Stimulated activated CD8-positive, alpha-beta memory T cell treated with anti-CD3 and anti-CD28 coated beads, Interleukin-15, amount 100 ng/mL, for 48 hours (primary cell): ENCODE measurements at regions not wholly inside any gene's neighbourhood (a gene's known extent, or its start where the extent isn't known, plus 50 kb on each side); places are given as distances from the start of the nearest gene placed in this dataset.

ENCODE experiments used
- DNase-seq, 2 donors: peaks; one replicate each; pipeline ENCODE4 v3.0.0-alpha.2; 2020; ENCODE audit warnings: low read depth in 2 of 2

DNA sequence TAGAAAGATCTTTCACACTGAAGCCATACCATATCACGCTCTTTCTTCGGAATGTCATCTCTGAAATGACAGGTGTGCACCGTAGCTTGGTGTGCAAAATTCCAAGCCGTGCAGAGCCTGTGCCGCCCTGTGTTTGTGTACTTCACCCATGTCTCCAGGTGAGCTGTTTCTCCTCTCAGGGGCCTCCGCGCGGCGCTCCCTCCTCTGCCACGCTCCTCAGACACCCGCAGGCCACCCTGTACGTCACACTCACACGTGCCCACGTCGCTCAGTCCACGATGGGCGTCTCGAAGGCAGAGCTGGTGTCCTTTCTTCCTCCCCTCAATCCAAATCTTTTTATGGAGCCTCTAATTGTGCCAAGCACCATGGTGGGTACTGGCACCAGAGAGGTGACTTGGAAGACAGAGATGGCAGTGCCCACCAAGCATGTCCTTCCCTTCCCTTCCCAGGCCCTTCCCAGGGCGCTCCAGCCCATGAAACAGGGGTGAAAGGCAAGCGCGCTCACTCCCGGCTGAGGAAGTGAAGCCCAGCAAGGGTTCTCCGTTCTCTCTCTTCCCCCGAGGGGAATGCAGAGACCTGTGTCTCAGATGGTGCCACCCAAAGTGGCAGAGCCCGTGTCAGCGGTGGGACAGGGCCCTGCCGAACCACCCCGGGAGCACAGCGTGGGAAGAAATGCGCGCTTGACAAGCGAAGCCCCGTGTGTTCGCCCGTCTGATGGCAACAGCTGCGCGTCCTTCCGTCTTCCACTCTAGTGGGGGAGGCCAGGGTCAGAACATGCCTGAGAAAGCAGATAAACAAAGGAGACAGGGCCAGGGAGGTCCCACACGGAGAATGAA is 292.5 kb upstream of the SHH start:
- DNase-seq = no peak

DNA sequence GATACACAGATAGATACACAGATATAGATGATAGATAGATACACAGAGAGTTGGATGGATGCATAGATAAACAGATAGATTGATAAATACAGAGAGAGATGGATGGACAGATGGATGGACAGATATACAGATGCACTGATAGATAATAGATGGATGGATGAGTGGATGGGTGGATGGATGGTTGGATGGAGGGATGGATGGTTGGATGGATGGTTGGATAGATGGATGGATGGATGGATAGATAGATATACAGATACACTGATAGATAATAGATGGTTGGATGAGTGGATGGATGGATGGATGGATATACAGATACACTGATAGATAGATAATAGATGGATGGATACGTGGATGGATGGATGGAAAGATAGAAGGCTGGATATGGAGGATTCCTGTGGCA is 290.0 kb upstream of the SHH start:
- DNase-seq = no peak

DNA sequence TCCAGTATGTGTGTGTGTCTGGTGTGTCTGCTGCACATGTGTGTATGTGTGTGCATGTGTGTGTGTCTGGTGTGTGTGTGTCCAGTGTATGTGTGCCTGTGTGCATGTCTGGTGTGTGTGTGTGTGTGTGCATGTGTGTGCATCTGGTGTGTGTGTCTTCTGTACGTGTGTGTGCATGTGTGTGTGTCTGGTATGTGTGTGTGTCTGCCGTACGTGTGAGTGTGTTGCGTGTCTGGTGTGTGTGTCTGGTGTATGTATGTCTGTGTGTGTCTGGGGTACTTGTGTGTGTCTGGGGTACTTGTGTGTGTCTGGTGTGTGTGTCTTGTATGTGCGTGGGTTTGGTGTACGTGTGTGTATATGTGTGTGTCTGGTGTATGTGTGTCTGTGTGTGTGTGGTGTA is 289.1 kb upstream of the SHH start:
- no peak for DNase-seq

DNA sequence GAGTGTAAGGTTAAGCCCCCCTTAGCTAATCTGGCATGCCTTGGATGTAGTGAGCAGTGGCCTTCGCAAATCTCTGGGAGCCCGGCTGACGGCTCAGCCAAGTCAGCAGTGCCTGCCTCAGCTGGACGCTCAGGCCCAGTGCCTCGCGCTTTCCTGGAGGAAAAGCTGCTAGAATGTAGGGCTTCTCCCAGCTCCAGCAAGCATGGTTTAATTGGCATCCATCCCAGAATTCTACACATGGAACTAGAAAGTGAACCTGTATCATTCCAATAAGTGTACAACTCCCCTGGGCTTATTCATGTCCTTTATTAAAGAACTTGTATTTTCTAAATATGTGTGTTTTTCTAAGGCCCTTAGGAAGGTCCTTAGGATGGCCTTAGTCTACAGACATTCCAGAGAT is 287.8 kb upstream of the SHH start:
- DNase-seq = no peak

DNA sequence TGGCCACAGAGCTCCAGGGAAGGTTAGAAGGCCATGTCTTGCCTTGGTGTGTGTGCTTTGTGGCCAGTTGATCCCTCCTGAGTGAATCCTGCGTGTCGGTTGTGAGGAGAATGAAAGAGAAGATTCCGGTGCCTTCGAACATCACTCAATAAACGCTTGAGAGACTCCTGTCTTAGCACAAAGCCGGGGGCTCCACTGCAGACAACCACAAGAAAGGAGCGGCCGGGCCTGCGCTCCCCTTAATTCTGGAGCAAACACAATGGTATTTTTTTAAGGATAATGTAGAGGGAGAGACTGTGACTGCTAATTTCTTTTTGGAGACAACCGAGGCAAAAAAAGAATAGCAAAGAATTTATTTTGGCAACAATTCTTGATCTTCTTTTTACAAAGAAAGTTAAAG is 286.8 kb upstream of the SHH start:
- DNase-seq = no peak

DNA sequence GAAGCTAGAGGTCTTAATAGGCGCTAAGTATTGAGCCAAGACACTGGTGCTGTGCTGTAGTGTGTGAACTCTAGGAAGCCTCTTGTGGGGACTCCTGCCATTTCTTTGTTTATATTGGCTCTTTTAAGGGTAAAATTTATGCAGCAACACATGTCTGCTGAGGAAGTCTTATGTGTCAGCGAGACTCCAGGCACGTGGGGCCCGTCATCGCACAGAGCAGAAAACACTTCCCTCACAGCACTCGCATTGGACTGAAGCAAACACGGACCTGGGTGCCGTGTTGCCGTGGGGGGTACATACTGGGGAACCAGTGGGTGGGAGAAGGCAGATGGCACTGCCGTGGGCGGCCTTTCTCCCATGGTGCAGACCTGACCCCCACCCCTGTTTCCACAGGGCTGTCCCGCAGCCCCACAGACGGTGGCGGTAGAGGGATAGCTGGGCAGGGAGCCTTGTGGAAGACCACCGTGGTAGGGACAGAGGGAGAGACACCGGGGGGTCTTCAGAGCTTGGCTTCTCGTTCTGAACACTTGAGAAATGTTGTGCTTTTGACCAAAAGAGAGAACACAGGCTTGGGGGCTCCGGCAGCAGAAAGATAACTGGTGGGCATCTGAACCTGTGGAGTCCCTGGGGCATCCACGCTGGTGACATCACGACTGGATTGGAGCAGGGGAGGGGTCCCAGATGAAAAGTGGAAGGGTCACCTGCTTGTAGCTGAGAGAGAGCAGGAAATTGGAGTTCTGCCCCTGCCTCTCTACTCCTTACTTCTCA is 284.7 kb upstream of the SHH start:
- DNase-seq = no peak

DNA sequence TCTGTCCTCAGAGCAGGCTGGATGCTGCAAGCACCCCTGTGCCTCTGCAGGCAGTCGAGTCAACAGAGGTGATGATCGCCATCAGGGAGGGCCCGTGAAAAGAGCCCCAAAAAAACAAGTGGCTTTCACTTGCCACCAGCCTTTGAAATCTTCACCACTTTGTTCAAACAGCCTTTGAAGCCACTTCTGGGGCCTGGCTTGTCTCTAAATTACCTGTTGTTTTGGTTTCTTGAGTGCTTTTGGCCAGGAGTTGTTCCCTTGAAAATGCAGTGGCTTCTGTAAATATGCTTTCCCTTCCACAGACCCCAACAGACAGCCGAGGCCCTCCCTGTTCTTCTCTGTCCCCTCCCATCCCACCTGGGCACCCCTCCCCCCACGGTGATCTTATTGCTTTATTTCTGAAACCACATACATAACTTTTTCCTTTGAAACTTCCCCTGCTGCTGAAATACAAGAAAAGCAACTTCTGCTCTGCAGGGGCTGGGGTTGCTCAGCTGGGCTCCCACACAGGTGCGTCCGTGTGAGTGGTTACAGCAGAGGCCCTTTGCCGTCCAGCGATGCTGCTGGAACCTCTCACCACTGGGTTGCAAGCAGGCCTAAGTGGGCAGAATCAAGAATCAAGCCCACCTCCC is 283.8 kb upstream of the SHH start:
- DNase-seq = peak in 1 of 2 donors; percentile 3

DNA sequence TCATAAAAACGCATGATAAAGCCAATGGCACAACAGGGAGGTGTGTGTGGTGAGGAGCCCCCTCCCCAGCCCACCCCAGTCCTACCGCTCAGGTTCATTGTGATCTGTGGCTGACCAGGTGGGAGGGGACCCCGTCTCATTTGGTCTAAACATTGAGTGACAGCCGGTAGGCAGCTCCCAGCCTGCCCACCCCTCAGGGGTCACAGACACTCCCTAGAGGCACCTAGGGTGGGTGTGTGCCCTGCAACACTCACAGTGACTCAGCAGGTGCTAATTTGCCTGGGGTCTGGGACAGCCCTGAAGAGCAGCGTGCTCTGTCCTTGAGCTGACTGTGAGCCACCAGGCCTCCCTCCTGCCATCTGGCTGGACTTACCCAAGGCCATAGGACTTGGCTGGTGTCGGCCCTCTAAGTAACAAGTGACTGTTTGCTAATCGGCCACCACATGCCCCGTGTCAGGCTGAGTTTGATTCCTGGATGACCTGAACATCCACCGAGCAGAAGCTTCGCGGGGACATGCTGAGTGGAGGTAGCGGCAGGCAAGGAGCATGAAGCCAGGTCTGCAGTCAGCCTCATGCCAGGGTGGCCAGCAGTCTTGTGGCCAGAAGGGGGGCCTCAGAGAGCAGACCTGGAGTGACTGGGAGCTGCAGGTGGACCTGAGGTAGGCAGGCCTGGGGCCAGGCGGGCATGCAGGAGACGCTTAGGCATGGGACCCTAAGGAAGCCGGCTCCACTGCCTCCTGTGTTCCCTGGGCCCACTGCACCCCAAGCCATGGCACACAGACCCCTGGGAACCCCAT is 282.3 kb upstream of the SHH start:
- no peak for DNase-seq

DNA sequence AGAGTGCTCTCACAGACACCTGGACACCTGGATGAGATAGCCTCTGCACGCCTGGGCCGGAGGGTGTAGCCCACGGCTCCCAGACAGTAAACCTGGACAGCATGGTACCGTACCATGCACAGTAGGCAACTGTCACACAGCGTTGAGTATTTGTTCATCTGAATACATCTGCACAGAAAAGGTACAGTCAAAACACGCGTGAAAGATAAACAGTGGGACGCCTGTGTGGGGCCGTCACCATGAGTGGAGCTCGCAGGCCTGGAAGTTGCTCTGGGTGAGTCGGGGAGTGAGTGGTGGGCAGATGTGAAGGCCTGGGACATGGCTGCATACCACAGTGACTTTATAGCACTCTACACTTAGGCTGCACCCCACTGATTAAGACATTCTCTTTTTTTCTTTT is 280.0 kb upstream of the SHH start:
- DNase-seq = no peak

DNA sequence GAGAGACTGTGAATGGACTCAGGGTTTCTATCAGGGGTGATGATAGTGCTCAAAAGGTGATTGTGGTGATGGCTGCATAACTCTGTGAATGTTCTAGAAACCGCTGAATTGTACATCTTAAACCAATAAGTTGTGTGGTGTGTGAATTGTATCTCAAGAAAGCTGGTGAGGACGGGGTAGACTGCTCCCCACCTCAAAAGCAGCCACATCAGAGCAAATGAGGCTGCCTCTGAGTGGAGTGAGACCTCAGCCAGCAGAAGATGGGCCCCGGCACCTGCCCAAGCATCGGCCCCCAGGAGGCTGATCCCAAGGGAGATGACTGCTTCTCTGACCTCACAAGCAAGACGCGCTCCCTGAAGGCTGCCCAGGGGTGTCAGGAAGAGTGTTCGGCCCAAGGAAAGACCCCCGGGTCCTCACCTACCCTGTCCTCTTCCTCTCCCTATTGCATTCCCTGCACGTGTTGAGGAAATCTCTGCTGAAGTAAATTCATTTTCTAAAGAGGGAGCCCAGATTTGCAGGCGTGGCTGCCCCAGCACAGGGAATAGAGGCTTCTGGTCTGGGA is 279.3 kb upstream of the SHH start:
- no peak for DNase-seq

DNA sequence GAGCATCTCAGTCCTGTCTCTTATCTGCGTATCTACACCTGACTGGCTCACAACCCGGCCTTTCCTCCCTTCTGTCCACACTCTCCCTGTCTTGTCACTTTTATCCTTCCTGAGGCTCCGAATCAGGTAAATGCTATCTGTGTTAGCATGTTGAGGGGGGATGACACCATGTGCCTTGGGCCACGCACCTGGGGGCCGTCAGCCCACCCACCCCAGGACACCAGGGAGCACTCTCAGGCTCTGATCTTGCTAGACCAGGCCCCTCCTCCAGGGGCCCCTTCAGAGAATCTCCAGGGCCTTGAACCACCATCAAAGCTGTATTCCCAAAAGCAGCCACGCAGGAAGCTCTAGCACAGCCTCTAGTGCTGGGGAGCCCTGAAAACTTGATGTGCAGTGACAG is 278.7 kb upstream of the SHH start:
- DNase-seq = no peak

DNA sequence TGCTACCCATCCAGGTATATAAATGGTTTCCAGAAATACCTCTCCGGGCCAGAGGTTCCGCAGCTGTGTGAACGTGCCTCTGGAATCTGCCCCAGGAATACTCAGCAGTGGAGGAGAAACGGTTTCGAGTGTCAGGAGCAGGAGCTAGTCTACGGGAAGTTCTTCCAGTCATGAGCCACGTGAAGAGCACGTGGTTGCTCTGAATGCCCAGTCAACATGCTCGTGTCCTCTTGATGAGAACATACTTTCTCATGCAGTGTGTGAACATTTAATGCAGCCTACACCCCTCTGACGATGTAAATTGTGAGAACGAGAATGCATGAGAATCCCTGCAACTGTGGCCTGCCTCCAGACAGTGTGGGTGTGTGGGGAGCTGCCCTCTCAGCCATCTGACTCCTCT is 277.0 kb upstream of the SHH start:
- no peak for DNase-seq

DNA sequence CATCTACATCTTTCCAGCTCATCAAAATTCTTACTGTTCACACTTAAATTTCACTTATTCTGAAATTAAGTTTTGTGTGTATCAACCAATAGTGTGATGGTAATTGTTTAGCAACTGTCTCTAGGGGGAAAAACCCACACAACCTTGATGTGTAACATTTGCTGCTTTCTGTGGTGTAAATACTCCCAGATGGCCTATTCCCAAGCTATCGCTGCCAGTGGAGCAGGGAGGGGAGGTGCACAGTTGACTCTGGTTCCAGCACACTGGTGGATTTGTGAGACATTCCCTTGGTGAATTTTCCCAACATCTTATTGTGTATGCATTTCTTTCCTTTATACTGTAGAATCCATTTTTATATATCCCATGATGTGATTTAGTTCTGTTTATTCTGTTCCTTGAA is 275.9 kb upstream of the SHH start:
- no peak for DNase-seq

DNA sequence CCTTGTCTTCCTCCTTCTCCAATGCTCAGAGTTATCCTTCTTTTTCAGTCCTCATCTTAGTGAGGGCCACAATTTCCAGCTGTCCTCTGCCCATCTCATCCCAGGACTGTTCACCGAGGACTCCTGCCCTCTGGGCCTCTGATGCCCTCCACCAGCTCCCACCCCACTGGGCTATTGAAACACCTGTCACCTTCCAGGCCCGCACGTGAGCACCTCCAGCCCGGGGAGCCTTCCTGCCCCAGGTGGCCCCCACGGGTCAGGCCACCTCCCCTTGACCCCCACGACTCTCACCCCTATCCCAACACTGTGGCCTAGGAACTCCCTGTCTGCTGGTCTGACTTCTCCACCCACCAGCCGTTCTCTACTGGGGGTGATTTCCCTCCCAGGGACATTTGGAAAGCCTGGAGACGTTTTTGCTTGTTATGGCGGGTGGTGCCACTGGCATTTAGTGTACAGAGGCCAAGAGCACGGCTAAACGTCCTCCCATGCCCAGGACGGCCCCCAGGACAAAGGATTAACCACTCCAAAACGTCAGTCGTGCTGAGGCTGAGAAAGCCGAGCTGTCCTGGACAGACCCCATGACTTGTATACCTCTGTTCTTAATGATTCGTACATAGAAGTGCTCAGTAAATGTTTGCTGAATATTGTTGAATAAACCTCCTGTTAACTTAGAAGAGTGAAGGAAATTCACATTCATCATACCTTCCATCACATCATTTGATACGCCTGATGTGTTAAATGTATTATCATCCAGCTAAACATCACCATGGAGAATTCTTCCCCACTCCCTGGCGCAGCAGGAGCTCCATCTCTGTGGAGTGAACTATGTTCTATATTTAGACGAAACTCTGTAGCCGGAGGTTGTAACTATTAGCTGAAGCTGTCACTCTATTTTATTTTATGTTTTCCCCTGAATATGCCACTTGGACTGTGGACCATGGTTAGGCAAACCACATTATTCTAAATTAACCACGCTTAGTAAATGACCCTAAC is 270.1 kb upstream of the SHH start:
- no peak for DNase-seq

DNA sequence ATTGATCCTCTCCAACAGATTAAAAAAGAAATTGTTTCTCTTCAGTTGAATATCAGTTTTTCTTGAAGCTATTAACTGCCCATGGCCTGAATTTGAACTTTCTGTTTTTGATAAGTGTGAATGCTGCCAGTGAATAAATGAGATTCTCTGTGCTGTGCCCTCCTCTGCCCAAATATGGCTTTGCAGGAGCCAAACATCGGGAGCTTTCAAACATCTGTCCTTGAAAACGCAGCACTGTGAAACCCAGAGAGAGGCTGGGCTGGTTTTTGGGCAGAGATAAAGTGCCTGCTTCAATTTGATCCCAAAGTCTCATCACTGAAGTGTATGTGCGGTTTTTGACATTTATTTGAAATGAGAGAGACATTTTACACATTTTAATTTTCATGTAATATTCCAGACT is 268.3 kb upstream of the SHH start:
- no peak for DNase-seq

DNA sequence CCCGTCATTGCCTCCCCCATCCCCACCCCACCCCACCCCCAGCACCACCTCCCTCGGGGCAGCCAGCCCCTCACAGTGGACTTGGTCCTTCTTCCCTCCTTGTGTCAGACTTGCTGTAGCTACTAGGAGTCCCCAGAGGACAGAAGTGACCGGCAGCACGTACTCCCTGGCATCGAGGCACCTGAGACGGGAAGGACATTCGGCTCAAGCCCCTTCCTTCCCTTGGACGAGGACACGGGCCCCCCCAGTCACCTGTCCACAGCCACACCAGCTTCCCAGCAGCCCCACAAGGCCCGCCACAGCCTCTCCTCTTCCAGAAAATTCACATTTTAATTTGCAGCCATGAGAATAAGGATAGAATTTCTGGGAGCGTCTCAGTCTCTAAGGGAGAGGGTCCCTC is 267.8 kb upstream of the SHH start:
- DNase-seq = no peak

DNA sequence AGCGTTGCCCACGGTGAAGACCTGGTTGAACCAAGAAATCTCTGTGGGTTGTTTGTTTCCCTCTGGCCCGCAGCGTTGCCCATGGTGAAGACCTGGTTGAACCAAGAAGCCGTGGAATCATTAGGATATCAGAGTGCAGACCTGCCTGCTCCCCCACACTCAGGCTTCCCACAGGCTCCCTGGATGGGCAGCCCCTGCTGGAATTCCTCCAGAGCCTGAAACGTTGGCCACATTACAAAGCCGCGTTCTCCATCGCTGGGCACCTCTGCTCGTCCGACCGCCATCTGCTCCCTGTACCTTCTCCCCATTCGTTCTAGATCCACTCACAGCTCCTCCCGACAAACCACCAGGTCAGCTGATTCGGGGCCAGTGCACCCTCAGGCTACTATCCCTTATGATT is 266.9 kb upstream of the SHH start:
- DNase-seq = no peak

DNA sequence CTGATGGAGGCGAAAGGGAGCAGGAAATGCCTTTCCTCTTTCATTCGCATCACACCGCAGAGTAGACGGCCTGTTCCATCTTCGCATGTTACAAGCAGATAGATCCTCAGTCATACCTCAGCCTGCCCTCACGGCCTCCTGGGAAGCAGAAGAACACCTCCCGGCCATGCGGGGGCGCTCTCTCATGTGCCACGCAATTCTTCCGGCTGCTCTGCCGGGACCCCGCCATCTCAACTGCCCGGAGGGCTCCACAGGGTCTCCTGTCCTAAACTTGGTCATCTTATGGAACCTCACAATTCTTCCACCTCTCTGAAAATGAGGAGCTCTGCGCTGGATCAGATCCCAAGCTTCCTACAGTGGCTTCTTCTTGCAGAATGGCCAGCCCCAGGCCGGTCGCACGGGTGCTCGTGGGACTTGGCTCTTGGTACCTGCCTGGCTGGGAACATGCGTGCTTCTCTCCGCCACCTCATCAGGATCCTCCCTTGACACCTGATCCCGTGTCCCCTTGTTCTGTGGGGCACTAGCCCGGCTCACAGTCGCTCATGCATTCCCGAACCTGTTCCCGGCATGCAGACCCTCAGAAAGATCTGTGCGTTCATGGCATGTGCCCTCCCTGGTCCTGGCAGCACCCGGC is 262.8 kb upstream of the SHH start:
- no peak for DNase-seq

DNA sequence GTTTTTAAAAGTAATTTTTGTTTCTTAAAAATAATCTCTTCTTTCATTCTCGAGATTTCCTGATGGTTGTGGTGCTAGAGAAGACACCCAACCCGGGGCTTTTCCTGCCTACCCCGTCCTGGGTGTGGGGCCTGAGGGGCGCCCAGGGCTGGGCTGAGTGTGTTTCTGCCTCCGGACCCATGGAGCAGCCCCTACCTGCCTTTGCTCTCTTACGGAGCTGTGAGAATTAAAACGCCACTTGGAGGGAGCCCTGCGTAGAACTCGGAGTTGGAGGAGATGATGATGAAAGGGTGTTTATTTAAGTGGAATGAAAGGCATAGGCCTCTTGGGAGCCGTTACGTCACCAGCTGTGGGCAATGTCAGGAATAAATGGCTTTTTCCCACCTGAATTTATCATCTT is 261.8 kb upstream of the SHH start:
- no peak for DNase-seq
